T-helper 2 cell (primary cell): ENCODE measurements at regions not wholly inside any gene's neighbourhood (a gene's known extent, or its start where the extent isn't known, plus 50 kb on each side); places are given as distances from the start of the nearest gene placed in this dataset.
A peak's percentile ranks its signal among the peaks of the same experiment; 100 is the strongest.

Experiments
- DNase-seq, 5 experiments: peaks; one replicate each; pipeline versions ENCODE4 v3.0.0 to v3.0.0-alpha.2; 2012 to 2022

GRCh38 chr13:104900191-104900817 lies 1635.2 kb downstream of the EFNB2 start:
- no peak for DNase-seq

GRCh38 chr13:104898484-104898883 lies 1637.0 kb downstream of the EFNB2 start:
- DNase-seq: no peak

- DNase-seq: no peak
Measured at GRCh38 chr13:104895521-104895920, 1639.9 kb downstream of the EFNB2 start.

- peak in 2 of 5 experiments; percentile 4 to 22 for DNase-seq
Measured at GRCh38 chr13:104875038-104875754, 1660.3 kb downstream of the EFNB2 start.

GRCh38 chr13:104872153-104872552 lies 1663.3 kb downstream of the EFNB2 start:
- no peak for DNase-seq

- no peak for DNase-seq
Measured at GRCh38 chr13:104871456-104871855, 1664.0 kb downstream of the EFNB2 start.

- DNase-seq: peak in 2 of 5 experiments; percentile 22 to 68
Measured at GRCh38 chr13:104869501-104869900, 1666.0 kb downstream of the EFNB2 start.

GRCh38 chr13:104868806-104869205 lies 1666.7 kb downstream of the EFNB2 start:
- no peak for DNase-seq

- no peak for DNase-seq
Measured at GRCh38 chr13:104855581-104855980, 1679.9 kb downstream of the EFNB2 start.

GRCh38 chr13:104854698-104855097 lies 1680.8 kb downstream of the EFNB2 start:
- DNase-seq: no peak

GRCh38 chr13:104854007-104854406 lies 1681.5 kb downstream of the EFNB2 start:
- DNase-seq: no peak

- no peak for DNase-seq
Measured at GRCh38 chr13:104847922-104848321, 1687.5 kb downstream of the EFNB2 start.

- no peak for DNase-seq
Measured at GRCh38 chr13:104843401-104843800, 1692.1 kb downstream of the EFNB2 start.

GRCh38 chr13:104841110-104841509 lies 1694.4 kb downstream of the EFNB2 start:
- DNase-seq: no peak

- DNase-seq: no peak
Measured at GRCh38 chr13:104837756-104838155, 1697.7 kb downstream of the EFNB2 start.

- no peak for DNase-seq
Measured at GRCh38 chr13:104833221-104833620, 1702.2 kb downstream of the EFNB2 start.

GRCh38 chr13:104832231-104832630 lies 1703.2 kb downstream of the EFNB2 start:
- DNase-seq: no peak

- DNase-seq: no peak
Measured at GRCh38 chr13:104831831-104832230, 1703.6 kb downstream of the EFNB2 start.

GRCh38 chr13:104823709-104824108 lies 1711.8 kb downstream of the EFNB2 start:
- no peak for DNase-seq

- no peak for DNase-seq
Measured at GRCh38 chr13:104823071-104823470, 1712.4 kb downstream of the EFNB2 start.

GRCh38 chr13:104817271-104817670 lies 1718.2 kb downstream of the EFNB2 start:
- no peak for DNase-seq

GRCh38 chr13:104816726-104817125 lies 1718.7 kb downstream of the EFNB2 start:
- no peak for DNase-seq

GRCh38 chr13:104810242-104810641 lies 1725.2 kb downstream of the EFNB2 start:
- no peak for DNase-seq

- DNase-seq: no peak
Measured at GRCh38 chr13:104809483-104809882, 1726.0 kb downstream of the EFNB2 start.

GRCh38 chr13:104805346-104805745 lies 1730.1 kb downstream of the EFNB2 start:
- DNase-seq: no peak
